ENCODE measurements at regions not wholly inside any gene's neighbourhood (a gene's known extent, or its start where the extent isn't known, plus 50 kb on each side); places are given as distances from the start of the nearest gene placed in this dataset.

DNA sequence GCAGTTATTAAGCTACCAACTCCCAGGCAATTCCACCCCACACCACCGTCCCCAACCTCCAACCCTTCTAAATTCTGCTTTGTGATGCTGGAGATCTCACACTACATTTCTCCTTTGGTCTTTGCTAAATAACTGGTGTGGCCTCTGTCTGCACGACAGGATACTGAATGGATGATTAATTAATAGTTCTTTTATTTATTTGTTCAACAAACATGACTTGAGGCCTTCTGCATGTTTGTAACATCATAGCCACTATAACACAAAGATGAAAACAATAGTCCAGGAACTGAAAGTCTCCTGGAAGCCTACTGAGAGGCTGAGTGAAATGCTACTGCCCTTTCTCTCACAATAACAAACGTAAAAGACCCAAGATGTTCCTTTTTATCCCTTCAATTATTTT lies 609.5 kb upstream of the UBE2E2 start:
- no peak for DNase-seq (ENCODE audit: low read depth)

DNA sequence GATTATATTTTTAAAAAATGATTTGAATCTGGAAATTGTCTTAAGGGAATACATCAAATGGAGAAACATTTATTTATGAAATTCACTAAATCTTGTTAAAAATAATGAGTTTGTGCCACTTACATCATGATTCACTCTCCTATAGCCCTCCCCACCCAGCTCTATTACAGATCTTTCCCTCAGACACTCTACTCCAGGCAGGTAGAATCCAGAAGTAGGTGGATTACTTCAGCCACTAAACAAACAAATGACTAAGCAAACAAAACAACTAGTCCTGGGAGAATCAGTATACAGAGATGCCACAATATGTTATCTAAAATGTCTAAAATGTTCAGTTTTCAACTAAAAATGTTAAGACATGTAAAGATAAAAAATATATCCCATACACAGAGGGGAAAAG lies 608.1 kb upstream of the UBE2E2 start:
- no peak for DNase-seq (ENCODE audit: low read depth)

DNA sequence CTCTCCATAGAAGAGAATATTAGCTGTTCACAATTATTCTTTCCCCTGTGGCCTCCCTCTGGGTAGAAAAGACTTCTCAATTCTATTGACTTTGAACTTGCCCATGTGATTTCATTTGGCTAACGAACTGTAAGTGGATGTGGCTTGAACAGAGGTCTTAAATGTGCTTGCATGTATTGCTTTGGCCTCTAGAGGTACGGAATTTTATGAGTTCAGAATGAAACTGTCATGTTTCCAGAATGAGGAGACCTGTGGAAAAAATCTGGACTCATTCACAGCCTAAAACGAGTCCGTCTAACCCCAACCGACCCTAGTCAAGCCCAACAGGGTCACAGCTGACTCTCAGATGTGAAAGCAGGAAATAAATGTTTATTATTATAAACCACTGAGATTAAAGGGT lies 596.7 kb upstream of the UBE2E2 start:
- DNase-seq (ENCODE audit: low read depth), result no peak

DNA sequence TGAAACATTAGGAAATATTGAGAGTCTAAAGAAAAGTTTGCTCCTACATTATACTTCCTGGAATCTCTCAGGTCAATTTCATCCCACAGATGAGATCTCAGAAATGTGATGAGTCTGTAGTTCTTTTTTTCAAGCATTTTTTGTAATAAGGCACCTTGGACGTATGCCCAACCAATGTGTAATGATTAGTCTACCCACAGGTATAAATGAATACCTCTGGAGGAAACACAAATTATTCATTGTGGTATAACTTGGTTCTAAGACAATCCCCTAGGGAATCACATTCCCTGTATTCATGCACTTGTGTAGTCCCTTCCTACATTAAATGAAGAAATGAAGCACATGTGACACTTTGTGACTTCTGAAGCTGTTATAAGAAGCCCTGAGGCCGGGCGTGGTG lies 596.2 kb upstream of the UBE2E2 start:
- no peak for DNase-seq (ENCODE audit: low read depth)

DNA sequence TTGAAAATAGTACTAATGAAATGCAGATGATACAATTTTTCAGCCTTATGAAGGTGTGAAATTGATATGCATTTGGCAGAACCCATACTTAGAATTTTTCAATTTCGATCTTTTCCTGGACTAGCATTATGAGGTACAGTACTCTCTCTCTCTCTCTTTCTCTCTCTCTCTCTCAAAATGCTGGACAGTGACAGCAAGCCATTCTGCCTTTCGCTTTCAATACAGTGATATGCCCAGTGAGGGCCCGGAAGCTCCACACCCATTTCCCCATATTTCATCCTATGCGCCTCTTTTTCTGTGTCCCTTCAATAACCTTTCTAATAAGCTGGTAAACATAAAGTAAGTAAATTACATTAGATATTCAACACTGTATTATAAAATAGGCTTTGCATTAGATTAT lies 595.0 kb upstream of the UBE2E2 start:
- no peak for DNase-seq (ENCODE audit: low read depth)

DNA sequence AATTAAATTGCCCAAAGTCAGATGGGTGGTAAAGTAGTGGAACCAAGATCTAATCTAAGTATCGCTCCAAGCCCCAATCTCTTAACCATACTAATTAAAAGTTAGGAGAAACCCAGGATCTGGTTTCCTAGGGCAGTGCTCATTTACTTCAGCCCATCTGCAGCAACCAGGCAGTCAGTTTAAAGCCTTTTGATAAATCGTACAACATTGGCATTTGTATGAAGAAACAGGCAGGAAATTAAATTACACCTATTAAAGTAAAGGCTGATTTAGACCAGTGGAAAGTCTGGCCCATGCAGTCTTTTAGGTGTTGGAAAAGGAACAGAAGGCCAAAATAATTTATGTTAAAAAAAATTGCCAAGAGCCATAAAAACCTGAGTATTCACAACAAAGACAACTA lies 594.4 kb upstream of the UBE2E2 start:
- DNase-seq (ENCODE audit: low read depth), result no peak

DNA sequence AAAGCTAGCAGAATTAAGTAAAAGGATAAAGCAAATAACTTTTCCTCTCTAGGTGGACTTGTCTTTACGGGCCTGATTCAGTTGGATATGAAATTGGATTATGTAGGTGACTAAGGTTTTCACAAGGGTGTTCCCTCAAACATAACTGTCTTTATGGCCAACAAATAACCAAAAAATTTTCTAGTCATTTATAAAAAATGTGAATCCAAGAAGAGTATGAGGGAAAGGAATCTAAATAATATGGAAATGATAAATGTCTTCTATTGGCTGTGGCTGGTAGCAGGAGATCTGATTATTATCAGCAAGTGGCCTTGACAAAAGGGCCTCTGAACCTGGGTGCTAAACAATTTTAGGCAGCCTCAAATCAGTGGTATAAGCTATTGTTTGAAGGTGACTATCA lies 594.0 kb upstream of the UBE2E2 start:
- DNase-seq (ENCODE audit: low read depth), result no peak

DNA sequence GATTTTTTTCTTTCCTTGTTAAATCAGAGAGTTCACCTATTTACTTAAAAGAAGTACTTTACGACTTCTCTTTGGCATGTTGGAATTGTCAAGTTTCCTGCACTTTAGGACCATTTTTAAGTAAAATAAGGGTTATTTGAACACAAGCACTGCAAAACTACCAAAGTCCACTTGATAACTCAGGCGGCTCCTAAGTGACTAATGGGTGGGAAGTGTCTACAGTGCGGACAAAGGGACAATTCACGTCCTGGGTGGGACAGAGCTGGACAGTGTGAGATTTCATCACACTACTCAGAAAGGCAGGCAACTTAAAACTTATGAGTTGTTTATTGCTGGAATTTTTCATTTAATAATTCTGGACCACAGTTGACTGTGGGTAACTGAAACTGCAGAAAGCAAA lies 590.2 kb upstream of the UBE2E2 start:
- DNase-seq (ENCODE audit: low read depth), result no peak

DNA sequence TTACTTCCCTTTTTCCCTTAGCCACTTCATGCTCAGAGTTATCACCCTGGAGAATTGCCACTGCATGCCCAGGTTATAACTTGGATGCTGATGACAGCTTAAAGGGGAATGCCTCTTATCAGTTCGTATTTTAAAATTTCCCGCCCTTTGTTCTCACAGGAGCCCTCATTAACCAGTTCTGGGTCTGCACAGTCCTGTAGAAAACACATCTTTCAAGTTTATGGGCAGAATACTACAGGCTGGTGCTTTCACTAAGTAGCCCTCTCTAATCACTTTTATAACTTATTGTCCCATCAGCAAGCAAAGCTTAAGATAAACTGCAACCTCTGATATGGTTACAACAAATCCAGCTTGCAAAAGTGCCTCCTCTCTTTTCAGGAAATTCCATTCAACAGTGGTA lies 587.3 kb upstream of the UBE2E2 start:
- no peak for DNase-seq (ENCODE audit: low read depth)

DNA sequence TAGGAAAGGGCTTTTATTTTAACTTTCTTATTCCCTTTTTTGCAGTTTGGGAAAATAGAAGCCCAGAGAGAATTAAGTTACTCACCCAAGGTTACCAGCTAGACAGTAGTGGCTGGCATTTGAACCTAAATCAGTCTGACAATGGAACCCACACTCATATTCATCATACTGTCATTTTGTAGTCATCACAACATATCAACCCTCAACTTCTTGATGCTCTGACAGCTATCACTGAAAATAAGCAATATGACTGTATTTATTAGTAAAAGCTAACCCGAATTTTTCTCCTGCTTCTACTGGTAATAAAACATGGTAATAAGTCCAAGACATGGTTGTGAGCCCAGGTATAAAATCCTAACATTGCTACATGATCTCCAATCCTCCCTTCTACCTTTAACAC lies 585.8 kb upstream of the UBE2E2 start:
- DNase-seq (ENCODE audit: low read depth), result no peak

DNA sequence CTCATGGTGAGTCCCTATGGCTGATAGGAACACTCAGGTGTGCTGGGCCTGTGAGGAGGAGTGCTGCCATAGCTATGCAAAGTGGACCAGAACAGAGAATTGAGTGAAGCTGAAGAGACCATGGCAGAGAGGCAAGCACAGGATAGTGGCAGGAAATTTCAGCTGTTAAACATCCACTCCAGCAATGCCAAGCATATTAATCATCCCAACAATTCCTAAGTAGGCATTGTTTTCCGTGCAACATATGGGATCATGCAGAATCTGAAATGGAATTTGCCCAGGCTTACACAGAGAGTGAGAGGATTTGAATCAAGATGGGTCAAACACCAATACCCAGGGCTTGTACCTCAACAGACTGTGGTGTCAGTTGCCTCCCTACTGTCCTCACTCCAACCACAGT lies 582.6 kb upstream of the UBE2E2 start:
- no peak for DNase-seq (ENCODE audit: low read depth)

DNA sequence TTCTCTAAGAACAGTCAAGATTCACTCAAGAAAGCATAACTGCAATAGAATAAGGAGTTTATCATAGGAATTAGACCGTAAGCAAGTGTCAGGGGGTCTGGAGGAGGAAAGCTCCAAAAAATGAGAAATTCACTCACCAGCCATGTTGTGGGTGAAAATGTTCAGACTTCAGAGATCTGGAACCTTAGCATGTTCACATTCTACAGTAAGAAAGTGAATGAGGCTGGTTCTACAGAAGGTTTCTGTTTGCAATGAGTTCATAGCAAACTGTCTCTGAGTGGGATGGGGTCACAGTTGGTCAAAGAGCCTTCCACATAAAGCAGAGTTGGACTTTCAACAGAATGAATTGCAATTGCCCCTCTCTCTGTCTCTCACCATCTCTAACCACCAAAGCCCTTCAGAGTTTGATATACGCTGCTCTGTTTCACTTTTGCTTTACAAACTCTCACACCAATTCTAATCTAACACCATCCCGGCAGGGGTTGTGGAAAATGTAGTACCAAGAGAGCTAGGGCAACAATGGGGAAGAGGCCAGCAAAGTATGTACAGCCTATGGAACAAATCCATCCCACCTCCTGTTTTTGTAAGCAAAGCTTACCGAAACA lies 581.8 kb upstream of the UBE2E2 start:
- DNase-seq (ENCODE audit: low read depth), result no peak

DNA sequence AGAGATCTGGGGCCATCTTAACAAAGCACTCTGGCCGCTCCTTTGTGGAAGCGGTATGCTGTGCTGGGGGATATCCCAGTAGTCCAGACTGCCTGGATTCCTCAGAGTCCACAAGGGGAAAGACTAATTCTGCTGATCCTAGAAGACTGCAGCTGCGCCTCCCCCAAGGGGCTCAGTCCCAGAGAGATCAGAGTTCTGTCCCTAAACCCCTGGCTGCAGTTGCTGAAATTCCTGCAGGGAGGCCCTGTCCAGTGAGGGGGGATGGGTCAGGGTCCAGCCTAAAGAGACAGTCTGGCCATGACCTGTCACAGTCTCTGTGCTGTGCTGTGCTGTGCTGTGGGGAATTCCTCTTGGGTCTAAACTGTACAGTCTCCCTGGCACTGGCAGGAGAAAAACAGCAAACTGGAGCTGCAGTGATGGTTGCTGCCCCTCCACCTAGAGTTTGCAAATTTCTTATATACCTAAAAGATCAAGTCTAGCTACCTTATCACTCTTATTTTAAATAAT lies 575.1 kb upstream of the UBE2E2 start:
- no peak for DNase-seq (ENCODE audit: low read depth)

DNA sequence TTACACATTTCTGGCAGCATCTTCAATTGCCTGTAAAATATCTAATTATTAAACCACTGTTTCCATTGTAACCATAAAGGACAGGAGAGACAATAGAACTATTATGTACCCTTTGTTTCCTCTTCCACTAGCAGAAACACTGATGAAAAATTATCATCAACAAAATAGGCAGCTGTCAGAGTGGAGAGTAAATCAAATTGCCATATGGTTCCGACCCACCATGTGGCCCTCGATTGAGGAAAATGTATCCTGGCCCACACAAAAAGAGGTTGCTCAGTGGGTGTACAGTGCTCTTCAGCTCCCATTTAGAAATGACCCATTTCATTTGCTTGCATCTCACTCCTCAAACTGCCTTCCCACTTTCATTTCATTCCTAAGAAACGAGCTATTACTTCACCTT lies 570.6 kb upstream of the UBE2E2 start:
- no peak for DNase-seq (ENCODE audit: low read depth)

DNA sequence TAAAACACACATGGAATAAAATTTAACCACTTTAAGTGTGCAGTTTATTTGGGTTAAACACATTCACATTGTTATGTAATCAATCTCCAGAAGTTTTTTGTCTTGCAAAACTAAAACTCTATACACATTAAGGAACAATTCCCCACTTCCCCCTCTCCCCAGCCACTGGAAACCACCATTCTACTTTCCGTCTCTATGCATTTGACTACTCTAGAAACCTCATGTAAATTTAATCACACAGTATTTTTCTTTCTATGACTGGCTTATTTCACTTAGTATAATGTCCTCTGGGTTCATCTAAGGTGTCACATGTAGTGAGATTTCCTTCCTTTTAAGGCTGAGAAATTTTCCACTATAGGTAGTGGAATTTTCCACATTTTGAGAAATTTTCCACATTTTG lies 568.7 kb upstream of the UBE2E2 start:
- DNase-seq (ENCODE audit: low read depth), result no peak

DNA sequence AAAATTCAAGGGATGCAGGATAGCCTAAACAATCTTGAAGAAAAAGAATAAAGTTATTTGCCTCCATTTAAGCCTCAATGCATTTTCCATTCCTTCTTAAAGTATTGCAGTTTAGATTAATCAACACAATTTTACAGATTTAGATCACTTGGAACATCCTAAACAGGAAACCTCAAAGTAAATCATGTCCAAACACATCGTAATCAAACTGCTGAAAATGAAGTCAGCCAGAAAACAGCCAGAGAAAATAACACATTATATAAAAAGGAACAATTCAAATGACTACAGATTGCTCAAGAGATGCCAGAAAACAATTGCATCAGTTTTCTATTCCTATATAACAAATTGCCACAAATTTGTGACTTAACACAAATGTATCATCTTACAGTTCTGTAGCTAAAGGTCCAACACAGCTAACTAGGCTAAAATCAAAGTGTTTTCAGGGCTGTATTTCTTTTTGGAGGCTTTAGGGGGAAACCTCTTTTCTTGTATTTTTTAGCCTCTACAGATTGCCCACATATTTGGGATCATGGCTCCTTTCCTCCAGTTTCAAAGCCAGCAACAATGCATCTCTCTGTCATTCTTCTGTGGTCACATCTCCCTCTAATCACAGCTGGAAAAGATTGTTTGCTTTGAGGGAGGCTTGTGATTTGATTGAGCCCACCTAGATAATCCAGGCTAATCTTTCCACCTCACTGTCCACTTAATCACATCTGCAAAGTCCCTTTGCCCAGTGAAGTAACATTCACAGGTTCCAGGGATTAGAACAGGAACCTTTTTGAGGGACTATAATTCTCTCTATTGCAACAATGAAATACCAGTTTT lies 543.3 kb upstream of the UBE2E2 start:
- DNase-seq (ENCODE audit: low read depth), result no peak

DNA sequence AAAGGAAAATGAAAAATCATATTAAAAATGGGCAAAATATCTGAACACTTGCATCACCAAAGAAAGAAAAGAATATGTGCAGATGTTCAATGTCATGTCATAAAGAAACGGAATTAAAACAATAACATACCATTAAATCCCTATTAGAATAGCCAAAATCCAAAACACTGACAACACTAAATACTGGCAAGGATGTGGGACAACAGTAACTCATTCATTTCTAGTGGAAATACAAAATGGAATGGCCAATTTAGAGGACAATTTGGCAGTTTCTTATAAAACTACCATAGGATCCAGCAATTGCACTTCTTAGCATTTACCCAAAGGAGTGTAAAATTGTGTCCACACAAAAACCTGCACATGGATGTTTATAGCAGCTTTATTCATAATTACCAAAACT lies 542.5 kb upstream of the UBE2E2 start:
- DNase-seq (ENCODE audit: low read depth), result no peak

DNA sequence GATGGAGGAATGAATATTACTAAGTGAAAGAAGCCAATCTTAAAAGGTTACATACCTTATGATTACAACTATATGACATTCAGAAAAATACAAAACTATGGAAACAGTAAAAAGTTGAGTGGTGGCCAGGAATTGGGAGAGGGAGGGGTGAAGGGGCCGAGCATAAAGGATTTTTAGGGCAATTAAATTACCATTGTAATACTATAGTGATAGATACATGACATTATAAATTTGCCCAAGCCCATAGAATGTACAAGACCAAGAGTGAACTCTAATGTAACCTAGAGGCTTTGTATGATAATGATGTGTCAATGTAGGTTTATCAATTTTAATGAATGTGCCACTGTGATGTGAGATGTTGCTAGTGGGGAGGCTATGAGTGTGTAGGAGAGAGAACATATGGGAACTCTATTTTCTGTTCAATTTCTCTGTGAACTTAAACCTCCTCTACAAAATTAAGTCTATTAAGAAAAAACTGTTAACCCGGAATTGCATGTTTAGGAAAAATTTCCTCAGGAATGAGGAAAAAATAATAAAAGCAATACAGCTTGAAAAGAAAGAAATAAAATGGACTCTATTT lies 541.9 kb upstream of the UBE2E2 start:
- DNase-seq (ENCODE audit: low read depth), result no peak

DNA sequence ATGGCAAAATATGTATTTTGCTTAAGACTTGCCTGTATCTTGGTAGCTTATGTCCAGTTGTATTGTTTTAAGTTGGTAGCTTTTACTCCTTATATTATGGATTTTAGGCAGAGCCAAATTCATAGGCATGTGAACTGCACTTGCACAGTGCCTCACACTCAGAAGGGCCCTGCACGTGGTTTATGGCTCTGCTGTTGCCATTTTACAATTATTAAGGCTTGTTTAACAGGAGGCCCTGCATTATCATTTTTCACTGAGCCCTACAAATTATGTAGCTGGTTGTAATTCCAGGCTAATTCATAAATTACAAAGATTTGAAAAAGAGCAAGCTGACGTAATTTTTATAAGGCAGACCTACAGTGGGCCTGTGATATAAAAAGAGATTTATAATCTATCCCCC lies 537.6 kb upstream of the UBE2E2 start:
- no peak for DNase-seq (ENCODE audit: low read depth)

DNA sequence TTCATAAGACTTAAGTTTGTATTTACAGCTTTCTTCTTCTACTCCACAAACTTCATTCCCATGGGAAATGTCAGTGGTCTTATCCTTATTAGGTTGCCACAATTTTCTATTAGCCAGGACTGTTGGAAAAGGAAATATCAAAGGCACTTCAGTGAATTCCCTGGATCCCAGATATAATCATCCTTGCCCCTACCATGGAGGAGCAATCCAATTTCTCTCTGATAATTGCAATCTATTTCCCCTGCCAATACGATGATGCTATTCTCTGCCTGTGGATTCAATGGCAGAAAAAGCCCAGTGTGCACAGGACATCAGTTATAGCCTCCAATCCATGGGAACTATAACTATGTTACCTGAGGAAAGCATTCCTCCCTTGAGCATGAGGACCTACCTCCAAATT lies 536.4 kb upstream of the UBE2E2 start:
- DNase-seq (ENCODE audit: low read depth), result no peak

DNA sequence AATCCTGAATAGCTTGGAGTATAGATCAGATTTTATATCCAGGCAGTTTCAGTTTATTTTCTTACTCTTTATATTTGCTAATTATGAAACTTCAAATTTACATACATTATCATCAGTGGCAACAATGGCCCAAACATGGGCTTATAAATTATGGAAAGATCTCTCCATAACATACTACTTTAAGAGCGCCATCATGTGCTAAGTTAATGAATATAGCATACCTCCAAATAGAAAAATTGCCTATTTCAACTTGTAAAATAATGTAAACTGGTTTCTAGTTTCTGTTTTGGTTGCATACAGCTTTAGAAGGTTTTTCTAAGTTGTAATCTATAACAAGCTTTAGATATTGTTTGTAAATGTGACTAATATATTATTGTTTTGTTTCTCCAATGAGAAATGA lies 531.3 kb upstream of the UBE2E2 start:
- DNase-seq (ENCODE audit: low read depth), result no peak

DNA sequence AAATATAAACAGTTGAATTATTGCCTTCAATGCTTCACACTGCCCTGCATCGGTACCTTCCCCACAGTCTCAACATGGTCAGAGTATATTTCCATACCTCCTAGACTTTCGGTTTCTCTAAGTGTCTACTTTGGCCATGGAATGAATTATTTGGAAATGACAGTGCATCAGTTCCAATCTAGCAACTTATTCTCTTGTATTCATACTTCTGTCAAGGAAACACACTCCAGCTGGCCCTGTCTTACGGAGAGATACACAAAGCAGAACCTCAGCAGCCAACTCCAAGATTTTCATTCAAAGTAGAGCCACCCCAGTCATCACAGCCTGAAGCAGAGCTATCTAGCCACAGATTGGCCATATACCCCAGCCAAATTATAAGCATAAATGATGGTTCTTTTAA lies 518.4 kb upstream of the UBE2E2 start:
- DNase-seq (ENCODE audit: low read depth), result no peak

DNA sequence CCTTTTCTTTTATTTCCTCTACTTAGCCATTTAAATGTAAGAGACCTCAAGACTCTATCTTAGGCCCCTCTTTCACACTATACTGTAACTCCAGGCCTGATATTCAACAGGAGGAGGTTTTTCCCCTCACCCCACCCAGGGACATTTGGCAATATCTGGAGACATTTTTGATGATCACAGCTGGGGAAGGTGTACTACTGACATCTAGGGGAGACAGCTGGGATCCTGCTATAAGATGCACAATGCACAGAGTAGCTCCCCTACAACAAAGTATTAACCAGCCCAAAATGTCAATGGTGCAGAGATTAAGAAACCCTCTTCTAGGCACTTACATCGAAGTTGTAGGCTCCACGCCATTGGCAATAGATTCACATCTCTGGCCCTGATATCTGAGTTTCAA lies 517.5 kb upstream of the UBE2E2 start:
- no peak for DNase-seq (ENCODE audit: low read depth)

DNA sequence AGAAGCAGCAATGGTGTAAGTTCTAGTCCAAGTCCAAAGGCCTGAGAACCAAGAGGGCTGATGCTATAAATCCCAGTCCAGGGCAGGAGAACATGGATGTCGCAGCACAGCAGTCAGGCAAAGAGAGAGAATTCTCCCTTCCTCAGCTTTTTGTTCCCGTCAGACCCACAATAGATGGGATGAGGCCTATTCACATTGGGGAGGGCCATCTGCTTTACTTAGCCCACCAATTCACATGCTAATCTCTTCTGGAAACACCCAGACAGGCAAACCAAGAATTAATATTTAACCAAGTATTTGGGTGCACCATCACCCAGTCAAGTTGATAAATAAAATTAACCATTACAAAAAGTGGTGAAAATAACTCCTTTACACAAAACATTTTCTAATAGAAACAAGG lies 511.7 kb upstream of the UBE2E2 start:
- DNase-seq (ENCODE audit: low read depth), result no peak
